ENCODE measurements at regions not wholly inside any gene's neighbourhood (a gene's known extent, or its start where the extent isn't known, plus 50 kb on each side); places are given as distances from the start of the nearest gene placed in this dataset.
"Not testable (repeated sequence)": the region's sequence is repeated elsewhere in the genome, so short reads cannot be mapped to it uniquely, and the experiment has no call there.

- no peak for DNase-seq
These were observed 161.9 kb downstream of the URI1 start for GRCh38 chr19:30103981-30104380.

- no peak for DNase-seq
These were observed 163.3 kb downstream of the URI1 start for GRCh38 chr19:30105316-30105715.

GRCh38 chr19:30105727-30106126 is 163.7 kb downstream of the URI1 start:
- no peak for DNase-seq

- DNase-seq, result no peak
These were observed 164.5 kb downstream of the URI1 start for GRCh38 chr19:30106417-30107095.

GRCh38 chr19:30107251-30107650 is 165.2 kb downstream of the URI1 start:
- DNase-seq, result no peak

GRCh38 chr19:30109565-30109964 is 167.5 kb downstream of the URI1 start:
- DNase-seq, result no peak

GRCh38 chr19:30111021-30111855 is 169.2 kb downstream of the URI1 start:
- DNase-seq, result no peak

GRCh38 chr19:30112171-30112570 is 170.1 kb downstream of the URI1 start:
- DNase-seq, result no peak

- no peak for DNase-seq
These were observed 170.6 kb downstream of the URI1 start for GRCh38 chr19:30112666-30113065.

GRCh38 chr19:30113186-30113585 is 171.1 kb downstream of the URI1 start:
- no peak for DNase-seq

GRCh38 chr19:30114095-30114494 is 172.1 kb downstream of the URI1 start:
- not testable (repeated sequence) for DNase-seq

- no peak for DNase-seq
These were observed 173.9 kb downstream of the URI1 start for GRCh38 chr19:30115947-30116346.

GRCh38 chr19:30116530-30116929 is 174.5 kb downstream of the URI1 start:
- DNase-seq, result no peak

GRCh38 chr19:30116984-30117555 is 175.0 kb downstream of the URI1 start:
- no peak for DNase-seq

- no peak for DNase-seq
These were observed 175.7 kb downstream of the URI1 start for GRCh38 chr19:30117636-30118145.

- no peak for DNase-seq
These were observed 176.2 kb downstream of the URI1 start for GRCh38 chr19:30118221-30118620.

GRCh38 chr19:30118760-30119159 is 176.7 kb downstream of the URI1 start:
- no peak for DNase-seq

- no peak for DNase-seq
These were observed 177.3 kb downstream of the URI1 start for GRCh38 chr19:30119180-30119908.

GRCh38 chr19:30120860-30121484 is 178.9 kb downstream of the URI1 start:
- DNase-seq, result no peak

GRCh38 chr19:30122431-30122830 is 180.4 kb downstream of the URI1 start:
- no peak for DNase-seq

- no peak for DNase-seq
These were observed 181.1 kb downstream of the URI1 start for GRCh38 chr19:30123119-30123518.

- DNase-seq, result no peak
These were observed 181.6 kb downstream of the URI1 start for GRCh38 chr19:30123611-30124010.

All from hindlimb muscle (tissue), 1 donor.